GM12874 (cell line): ENCODE measurements at regions not wholly inside any gene's neighbourhood (a gene's known extent, or its start where the extent isn't known, plus 50 kb on each side); places are given as distances from the start of the nearest gene placed in this dataset.

Experiments
- CTCF ChIP-seq: IDR thresholded peaks from 2 replicates; pipeline ENCODE4 v1.5.1; 2011; ENCODE audit warnings: low read depth, mild to moderate bottlenecking, control low read depth, low read length, moderate library complexity; ENCODE audit not compliant: insufficient read depth

- no peak for TF ChIP-seq CTCF
Measured at GRCh38 chr22:46031066-46031465, 54.1 kb upstream of the WNT7B start.

GRCh38 chr22:46031557-46031956, 54.6 kb upstream of the WNT7B start:
- no peak for TF ChIP-seq CTCF

- TF ChIP-seq CTCF, result no peak
Measured at GRCh38 chr22:46031965-46032851, 55.2 kb upstream of the WNT7B start.

GRCh38 chr22:46033256-46034200, 56.6 kb upstream of the WNT7B start:
- no peak for TF ChIP-seq CTCF

- TF ChIP-seq CTCF, result no peak
Measured at GRCh38 chr22:46035380-46035741, 58.4 kb upstream of the WNT7B start.

GRCh38 chr22:46035742-46036557, 59.0 kb upstream of the WNT7B start:
- TF ChIP-seq CTCF, result no peak
